Stomach (tissue), 8 donors: ENCODE measurements at regions not wholly inside any gene's neighbourhood (a gene's known extent, or its start where the extent isn't known, plus 50 kb on each side); places are given as distances from the start of the nearest gene placed in this dataset.

ENCODE experiments used
- DNase-seq, 2 donors: peaks; one replicate each; pipeline versions ENCODE4 v3.0.0 to v3.0.0-alpha.2; 2013 to 2019
- H3K27ac ChIP-seq, 5 donors: fragments of 200-600 bp in 4 of 5; sonication (generic) in 4 of 5; one replicate each; pipeline ENCODE4 v1.5.1; 2013 to 2019; ENCODE audit warnings: mild to moderate bottlenecking in 1 of 5, moderate library complexity in 1 of 5
- H3K27me3 ChIP-seq, 3 donors: fragments of 200-600 bp; sonication (generic); one replicate each; pipeline ENCODE4 v1.5.1; 2017 to 2019; ENCODE audit warnings: mixed run types in 1 of 3
- H3K36me3 ChIP-seq, 4 donors: fragments of 200-600 bp; sonication (generic); 1 replicate in 3 of 4; 2 replicates in 1 of 4; pipeline ENCODE4 v1.5.1; 2016 to 2019
- H3K4me1 ChIP-seq, 4 donors: fragments of 200-600 bp; sonication (generic); one replicate each; pipeline ENCODE4 v1.5.1; 2016 to 2019
- H3K4me3 ChIP-seq, 4 donors: fragments of 200-600 bp; sonication (generic) in 3 of 4; one replicate each; pipeline ENCODE4 v1.5.1; 2016 to 2019; ENCODE audit warnings: mild to moderate bottlenecking in 1 of 4
- H3K9me3 ChIP-seq, 4 donors: fragments of 200-600 bp; sonication (generic); one replicate each; pipeline ENCODE4 v1.5.1; 2016 to 2019
- EP300 ChIP-seq: sonication (generic); formaldehyde crosslinking; IDR thresholded peaks from one replicate; pipeline ENCODE4 v1.6.1; 2017; ENCODE audit warnings: antibody characterized with exemption
- POLR2A ChIP-seq, 4 donors: fragments of 450-650 bp; IDR thresholded peaks; one replicate each; pipeline ENCODE4 v1.6.1; 2016; ENCODE audit warnings: antibody characterized with exemption in 4 of 4, control low read depth in 2 of 4, mild to moderate bottlenecking in 1 of 4, moderate library complexity in 1 of 4
- POLR2AphosphoS5 ChIP-seq, 3 donors: sonication (generic); formaldehyde crosslinking; IDR thresholded peaks; one replicate each; pipeline ENCODE4 v1.6.1; 2016; ENCODE audit warnings: antibody characterized with exemption in 3 of 3
- WGBS, 5 donors: extraction: QIAGEN DNeasy Blood & Tissue Kit in 3 of 5; methylation state at CpG; one replicate each; pipeline versions ENCODE4 v1.1.5 to v1.1.7; 2013 to 2018; 5-methylcytosine and 5-hydroxymethylcytosine counted together
- intact Hi-C: fragments of 100-400 bp; cut with DNase I; formaldehyde crosslinking; loops from one replicate; pipeline ENCODE4 v1.15.1; 2023; ENCODE audit warnings: low total_unique reads
- TF ChIP-seq, protein P1 (sequence below), 7 experiments: fragments of 450-650 bp in 4 of 7; fragments of 200-600 bp in 3 of 7; sonication (generic) in 3 of 7; IDR thresholded peaks; one replicate each; pipeline ENCODE4 v1.5.1; 2016 to 2019; ENCODE audit warnings: antibody characterized with exemption in 7 of 7, control low read depth in 2 of 7, mild to moderate bottlenecking in 1 of 7
- donor health status: healthy with polysubstance abuse.
- donor health status: Bipolar disorder and iron deficiency.
- donor health status: healthy.

DNA sequence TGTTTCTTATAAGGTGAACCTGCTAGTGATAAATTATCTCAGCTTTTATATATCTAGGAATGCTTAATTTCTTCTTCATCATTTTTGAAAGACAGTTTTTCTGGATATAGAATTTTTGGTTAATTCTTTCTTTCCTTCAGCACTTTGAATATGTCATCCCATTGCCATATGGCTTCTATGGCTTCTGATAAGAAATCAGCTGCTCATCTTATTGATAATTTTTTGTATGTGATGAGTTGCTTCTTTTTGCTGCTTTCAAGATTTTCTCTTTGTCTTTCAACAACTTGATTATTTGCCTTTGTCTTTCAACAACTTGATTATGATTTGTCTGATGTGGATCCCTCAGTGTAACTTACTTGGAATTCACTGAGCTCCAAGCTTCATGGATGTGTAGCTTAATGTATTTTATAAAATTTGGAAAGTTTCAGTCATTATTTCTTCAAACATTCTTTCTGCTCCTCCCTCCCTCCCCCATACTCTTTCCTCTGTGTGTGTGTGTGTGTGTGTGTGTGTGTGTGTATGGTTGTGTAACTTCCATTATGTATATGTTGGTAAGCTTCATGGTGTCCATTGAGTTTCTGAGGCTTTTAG is 243.9 kb downstream of the TLE1 start:
- TF ChIP-seq, protein P1, sequence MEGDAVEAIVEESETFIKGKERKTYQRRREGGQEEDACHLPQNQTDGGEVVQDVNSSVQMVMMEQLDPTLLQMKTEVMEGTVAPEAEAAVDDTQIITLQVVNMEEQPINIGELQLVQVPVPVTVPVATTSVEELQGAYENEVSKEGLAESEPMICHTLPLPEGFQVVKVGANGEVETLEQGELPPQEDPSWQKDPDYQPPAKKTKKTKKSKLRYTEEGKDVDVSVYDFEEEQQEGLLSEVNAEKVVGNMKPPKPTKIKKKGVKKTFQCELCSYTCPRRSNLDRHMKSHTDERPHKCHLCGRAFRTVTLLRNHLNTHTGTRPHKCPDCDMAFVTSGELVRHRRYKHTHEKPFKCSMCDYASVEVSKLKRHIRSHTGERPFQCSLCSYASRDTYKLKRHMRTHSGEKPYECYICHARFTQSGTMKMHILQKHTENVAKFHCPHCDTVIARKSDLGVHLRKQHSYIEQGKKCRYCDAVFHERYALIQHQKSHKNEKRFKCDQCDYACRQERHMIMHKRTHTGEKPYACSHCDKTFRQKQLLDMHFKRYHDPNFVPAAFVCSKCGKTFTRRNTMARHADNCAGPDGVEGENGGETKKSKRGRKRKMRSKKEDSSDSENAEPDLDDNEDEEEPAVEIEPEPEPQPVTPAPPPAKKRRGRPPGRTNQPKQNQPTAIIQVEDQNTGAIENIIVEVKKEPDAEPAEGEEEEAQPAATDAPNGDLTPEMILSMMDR (IDR thresholded peaks at IDR 0.05) = no peak
- TF ChIP-seq POLR2AphosphoS5 (IDR thresholded peaks at IDR 0.05) (no peak), EP300 (no peak), POLR2A (IDR thresholded peaks at IDR 0.05) (no peak)
- Histone ChIP-seq H3K27me3 (no peaks in the 10 kb centered on the region), H3K4me1 (no peaks in the 10 kb centered on the region), H3K4me3 (no peak overlapping the region), H3K9me3 (peaks cover 0 to 46% (median 24%) of the 10 kb centered on the region in 4 donors), H3K36me3 (no peaks in the 10 kb centered on the region), H3K27ac (no peak overlapping the region)
- intact Hi-C loops = no loop called here
- no peak for DNase-seq

DNA sequence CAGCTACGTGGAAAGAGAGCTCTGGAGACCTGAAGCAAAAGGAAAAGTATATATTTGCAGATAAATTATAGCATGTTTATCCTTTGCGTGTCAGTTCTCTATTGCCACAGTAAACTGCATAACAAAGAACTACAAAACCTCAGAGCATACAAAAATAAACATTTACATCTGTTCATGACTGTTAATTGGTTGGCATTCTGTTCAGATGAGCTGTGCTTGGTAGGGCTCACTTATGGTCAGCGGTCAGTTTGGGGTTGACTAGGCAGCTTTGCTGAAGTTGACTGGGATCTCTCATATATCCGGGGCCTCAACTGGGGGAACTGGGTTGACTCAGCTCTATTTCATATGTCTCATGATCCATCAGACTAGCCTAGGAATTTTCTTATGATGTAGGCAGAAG is 257.7 kb downstream of the TLE1 start:
- no peak for TF ChIP-seq EP300
- TF ChIP-seq, protein P1 (IDR thresholded peaks at IDR 0.05) = no peak
- no peak for TF ChIP-seq POLR2A (IDR thresholded peaks at IDR 0.05)
- no peak for TF ChIP-seq POLR2AphosphoS5 (IDR thresholded peaks at IDR 0.05)
- WGBS, 5 donors = 60 to 82% (median 72%) methylated on average over 4 of the region's 4 CpGs
- H3K4me3 ChIP-seq = no peak overlapping the region
- no peak for DNase-seq
- H3K4me1 ChIP-seq = peaks cover 0 to 4% (median 0%) of the 10 kb centered on the region in 4 donors
- peaks cover 0 to 38% (median 17%) of the 10 kb centered on the region in 4 donors for H3K9me3 ChIP-seq
- intact Hi-C loops = no loop called here
- no peaks in the 10 kb centered on the region for H3K27me3 ChIP-seq
- H3K27ac ChIP-seq = no peak overlapping the region
- no peaks in the 10 kb centered on the region for H3K36me3 ChIP-seq

DNA sequence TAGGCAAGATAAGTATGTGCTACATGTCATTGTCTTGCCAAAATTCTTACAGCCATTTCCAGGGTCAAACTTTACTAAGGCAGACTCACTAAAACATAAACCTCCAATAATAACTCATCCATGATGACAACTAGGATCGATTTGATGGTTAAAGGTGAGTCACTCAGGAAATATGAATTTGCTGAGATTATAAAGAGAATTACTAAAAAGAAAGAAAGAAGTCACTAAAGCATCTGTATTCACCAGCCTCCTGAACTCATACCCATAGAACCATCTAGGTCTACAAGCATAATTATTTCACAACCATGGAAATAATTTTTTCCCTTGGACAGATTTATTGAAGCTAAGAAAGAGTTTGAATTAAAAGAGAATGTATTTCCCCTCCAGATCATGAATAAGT is 258.6 kb downstream of the TLE1 start:
- Histone ChIP-seq H3K27ac (no peak overlapping the region), H3K4me3 (no peak overlapping the region), H3K36me3 (no peaks in the 10 kb centered on the region), H3K9me3 (peaks cover 0 to 47% (median 17%) of the 10 kb centered on the region in 4 donors), H3K27me3 (no peaks in the 10 kb centered on the region), H3K4me1 (peaks cover 0 to 4% (median 0%) of the 10 kb centered on the region in 4 donors)
- intact Hi-C loops = no loop called here
- WGBS, 5 donors = 32 to 62% (median 54%) methylated on average over 1 of the region's 1 CpG
- TF ChIP-seq POLR2AphosphoS5 (IDR thresholded peaks at IDR 0.05) (no peak), POLR2A (IDR thresholded peaks at IDR 0.05) (no peak), EP300 (no peak)
- TF ChIP-seq, protein P1 (IDR thresholded peaks at IDR 0.05) = no peak
- no peak for DNase-seq

DNA sequence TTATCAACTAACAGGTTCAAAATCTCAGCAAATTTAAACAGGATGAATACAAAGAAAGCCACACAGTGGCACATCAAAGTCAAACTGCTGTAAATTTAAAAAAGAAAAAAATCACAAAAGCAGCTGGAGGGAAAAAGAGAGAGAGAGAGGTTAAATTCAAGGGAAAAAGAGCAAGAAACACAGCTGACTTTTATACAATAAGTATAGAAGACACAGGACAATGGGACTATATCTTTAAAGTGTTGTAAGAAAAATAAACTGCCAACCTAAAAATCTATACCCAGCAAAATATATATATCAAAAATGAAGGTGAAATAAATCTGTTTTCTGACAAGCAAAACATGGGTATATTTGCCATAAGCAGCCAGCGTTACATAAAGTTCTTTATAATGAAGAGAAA is 261.5 kb downstream of the TLE1 start:
- H3K36me3 ChIP-seq = no peaks in the 10 kb centered on the region
- peaks cover 0 to 4% (median 0%) of the 10 kb centered on the region in 4 donors for H3K4me1 ChIP-seq
- TF ChIP-seq, protein P1 (IDR thresholded peaks at IDR 0.05) = no peak
- TF ChIP-seq POLR2AphosphoS5 (IDR thresholded peaks at IDR 0.05) (no peak), POLR2A (IDR thresholded peaks at IDR 0.05) (no peak), EP300 (no peak)
- 95 to 99% (median 97%) methylated on average over 1 of the region's 1 CpG for WGBS, 5 donors
- intact Hi-C loops = no loop called here
- no peak for DNase-seq
- H3K27me3 ChIP-seq = no peaks in the 10 kb centered on the region
- no peak overlapping the region for H3K27ac ChIP-seq
- H3K9me3 ChIP-seq = peaks cover 0 to 43% (median 15%) of the 10 kb centered on the region in 4 donors
- no peak overlapping the region for H3K4me3 ChIP-seq
